ENCODE measurements at regions not wholly inside any gene's neighbourhood (a gene's known extent, or its start where the extent isn't known, plus 50 kb on each side); places are given as distances from the start of the nearest gene placed in this dataset.

- BruUV-seq (replicated peaks), result no TSS peak
- H3K4me1 ChIP-seq (replicated peaks; ENCODE audit: insufficient read depth), result no peaks in the 10 kb centered on the region
- H3K27ac ChIP-seq, result no peak overlapping the region
- no peaks in the 10 kb centered on the region for H3K9me3 ChIP-seq (ENCODE audit: insufficient read depth, low read depth)
- H3K79me2 ChIP-seq (ENCODE audit: low read depth), result no peaks in the 10 kb centered on the region
- H2AFZ ChIP-seq, result no peak overlapping the region
- no peak overlapping the region for H3K4me3 ChIP-seq
- DNase-seq, result no peak
- POLR2A ChIA-PET (ENCODE audit: unreplicated experiment), result no interaction called here
- no peaks in the 10 kb centered on the region for H3F3A ChIP-seq (ENCODE audit: insufficient read depth, low read depth)
- H4K20me1 ChIP-seq (ENCODE audit: insufficient read depth), result no peaks in the 10 kb centered on the region
- CTCF ChIA-PET, result no interaction called here
- no peak overlapping the region for H3K4me2 ChIP-seq
- TF ChIP-seq EZH2 (IDR thresholded peaks at IDR 0.05; ENCODE audit: low read depth) (no peak), CTCF (conservative IDR thresholded peaks at IDR 0.05) (no peak)
- H3K27me3 ChIP-seq (ENCODE audit: insufficient read depth, low read depth), result peaks cover 19% of the 10 kb centered on the region; the same call in 1 of the 2 replicates
- no peaks in the 10 kb centered on the region for H3K36me3 ChIP-seq (ENCODE audit: low read depth)
- no peaks in the 10 kb centered on the region for H3K9me2 ChIP-seq (ENCODE audit: insufficient read depth)
- intact Hi-C loops (cut with micrococcal nuclease; ENCODE audit: unreplicated experiment), result no loop called here
Observed at GRCh38 chr7:97506728-97507127, 225.2 kb upstream of the TAC1 start.

GRCh38 chr7:97512441-97513207 is 219.3 kb upstream of the TAC1 start:
- CTCF ChIA-PET, result interaction anchor here (0.6 kb wide), 1 partner anchor 14 kb away, joined by 3 read pairs; no protein-coding TSS in a partner anchor
- intact Hi-C loops (cut with micrococcal nuclease; ENCODE audit: unreplicated experiment), result no loop called here
- H3K9me2 ChIP-seq (ENCODE audit: insufficient read depth), result no peaks in the 10 kb centered on the region
- H4K20me1 ChIP-seq (ENCODE audit: insufficient read depth), result no peaks in the 10 kb centered on the region
- no peaks in the 10 kb centered on the region for H3K36me3 ChIP-seq (ENCODE audit: low read depth)
- H3K79me2 ChIP-seq (ENCODE audit: low read depth), result no peaks in the 10 kb centered on the region
- TF ChIP-seq EZH2 (IDR thresholded peaks at IDR 0.05; ENCODE audit: low read depth) (no peak), CTCF (conservative IDR thresholded peaks at IDR 0.05) (no peak)
- no peak overlapping the region for H3K27ac ChIP-seq
- no peak for DNase-seq
- no TSS peak for BruUV-seq (replicated peaks)
- POLR2A ChIA-PET (ENCODE audit: unreplicated experiment), result no interaction called here
- H3K27me3 ChIP-seq (ENCODE audit: insufficient read depth, low read depth), result peaks cover 31% of the 10 kb centered on the region
- no peak overlapping the region for H2AFZ ChIP-seq
- no peak overlapping the region for H3K4me3 ChIP-seq
- no peaks in the 10 kb centered on the region for H3K4me1 ChIP-seq (replicated peaks; ENCODE audit: insufficient read depth)
- H3K9me3 ChIP-seq (ENCODE audit: insufficient read depth, low read depth), result no peaks in the 10 kb centered on the region
- no peaks in the 10 kb centered on the region for H3F3A ChIP-seq (ENCODE audit: insufficient read depth, low read depth)
- no peak overlapping the region for H3K4me2 ChIP-seq

GRCh38 chr7:97513326-97513725 is 218.6 kb upstream of the TAC1 start:
- intact Hi-C loops (cut with micrococcal nuclease; ENCODE audit: unreplicated experiment), result no loop called here

More at GRCh38 chr7:97513326-97513725, 218.6 kb upstream of the TAC1 start:
- CTCF ChIA-PET, result no interaction called here
- Histone ChIP-seq H3K79me2 (ENCODE audit: low read depth) (no peaks in the 10 kb centered on the region), H3K27me3 (ENCODE audit: insufficient read depth, low read depth) (peaks cover 31% of the 10 kb centered on the region), H3K27ac (no peak overlapping the region), H3K4me2 (no peak overlapping the region), H3K4me1 (replicated peaks; ENCODE audit: insufficient read depth) (no peaks in the 10 kb centered on the region), H4K20me1 (ENCODE audit: insufficient read depth) (no peaks in the 10 kb centered on the region), H3K36me3 (ENCODE audit: low read depth) (no peaks in the 10 kb centered on the region), H2AFZ (no peak overlapping the region), H3K9me3 (ENCODE audit: insufficient read depth, low read depth) (no peaks in the 10 kb centered on the region), H3F3A (ENCODE audit: insufficient read depth, low read depth) (no peaks in the 10 kb centered on the region), H3K4me3 (no peak overlapping the region), H3K9me2 (ENCODE audit: insufficient read depth) (no peaks in the 10 kb centered on the region)
- BruUV-seq (replicated peaks), result no TSS peak
- DNase-seq, result no peak
- TF ChIP-seq CTCF (conservative IDR thresholded peaks at IDR 0.05) (no peak), EZH2 (IDR thresholded peaks at IDR 0.05; ENCODE audit: low read depth) (no peak)
- POLR2A ChIA-PET (ENCODE audit: unreplicated experiment), result no interaction called here
